ENCODE measurements at regions not wholly inside any gene's neighbourhood (a gene's known extent, or its start where the extent isn't known, plus 50 kb on each side); places are given as distances from the start of the nearest gene placed in this dataset.

DNA sequence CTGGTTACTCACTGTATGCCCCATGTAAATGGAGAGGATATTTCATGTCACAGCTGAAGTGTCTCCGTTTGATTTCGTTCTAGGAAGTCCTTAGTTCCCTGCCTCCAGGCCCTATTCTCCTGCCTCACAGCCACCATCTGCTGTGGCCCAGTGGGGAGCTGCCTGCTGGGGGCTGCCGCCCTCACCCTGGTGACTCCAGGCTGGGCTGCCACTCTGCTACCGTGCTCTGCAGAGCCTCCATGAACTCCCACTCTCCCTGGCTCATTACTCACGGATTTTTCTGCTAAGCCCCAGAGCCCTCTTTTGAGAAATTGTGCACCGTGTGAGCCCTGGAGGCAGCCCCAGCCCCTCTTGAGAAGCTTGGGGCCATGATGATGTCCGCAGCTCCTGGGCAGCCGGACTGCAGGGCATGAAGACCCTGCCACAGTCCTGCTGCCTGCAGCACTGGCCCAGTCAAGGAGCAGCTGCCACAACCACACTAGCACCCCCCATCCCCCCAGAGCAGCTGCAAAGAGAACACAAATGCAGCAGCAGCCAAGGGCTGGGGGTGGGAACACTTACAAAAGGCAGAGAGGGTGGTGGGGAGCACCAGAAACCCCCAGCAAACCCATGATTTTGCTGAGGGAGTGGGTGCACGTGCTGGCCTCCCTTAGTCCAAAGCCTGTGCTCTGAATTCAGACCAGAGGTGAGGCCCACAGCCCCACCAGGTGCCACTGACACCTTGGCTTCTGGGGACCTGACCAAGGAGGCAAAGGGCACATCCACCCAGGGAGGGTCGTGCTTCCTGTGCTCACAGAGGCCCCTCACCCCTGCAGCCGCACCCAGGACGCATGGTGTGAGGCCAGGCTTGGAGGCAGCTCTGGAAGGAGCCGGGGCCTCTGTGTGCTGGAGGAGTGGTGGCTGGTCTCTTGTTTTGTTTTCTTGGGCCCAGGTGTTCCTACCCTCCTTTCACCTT is 270.2 kb upstream of the RAB6C start:
- H3K4me3 ChIP-seq (replicated peaks in 1 of 4; ENCODE audit: control extremely low read depth in 1 of 4, insufficient read depth in 1 of 4, low read depth in 3 of 4, low read length in 4 of 4) = no peak overlapping the region
- no peak overlapping the region for H3K4me2 ChIP-seq (ENCODE audit: extremely low read depth, insufficient read depth, low read length)
- H3K4me1 ChIP-seq (ENCODE audit: control insufficient read depth, extremely low read depth, insufficient read depth, low read length) = no peaks in the 10 kb centered on the region
- H4K20me1 ChIP-seq (ENCODE audit: control insufficient read depth, extremely low read depth, insufficient read depth, low read length) = no peaks in the 10 kb centered on the region
- TF ChIP-seq, protein P1, sequence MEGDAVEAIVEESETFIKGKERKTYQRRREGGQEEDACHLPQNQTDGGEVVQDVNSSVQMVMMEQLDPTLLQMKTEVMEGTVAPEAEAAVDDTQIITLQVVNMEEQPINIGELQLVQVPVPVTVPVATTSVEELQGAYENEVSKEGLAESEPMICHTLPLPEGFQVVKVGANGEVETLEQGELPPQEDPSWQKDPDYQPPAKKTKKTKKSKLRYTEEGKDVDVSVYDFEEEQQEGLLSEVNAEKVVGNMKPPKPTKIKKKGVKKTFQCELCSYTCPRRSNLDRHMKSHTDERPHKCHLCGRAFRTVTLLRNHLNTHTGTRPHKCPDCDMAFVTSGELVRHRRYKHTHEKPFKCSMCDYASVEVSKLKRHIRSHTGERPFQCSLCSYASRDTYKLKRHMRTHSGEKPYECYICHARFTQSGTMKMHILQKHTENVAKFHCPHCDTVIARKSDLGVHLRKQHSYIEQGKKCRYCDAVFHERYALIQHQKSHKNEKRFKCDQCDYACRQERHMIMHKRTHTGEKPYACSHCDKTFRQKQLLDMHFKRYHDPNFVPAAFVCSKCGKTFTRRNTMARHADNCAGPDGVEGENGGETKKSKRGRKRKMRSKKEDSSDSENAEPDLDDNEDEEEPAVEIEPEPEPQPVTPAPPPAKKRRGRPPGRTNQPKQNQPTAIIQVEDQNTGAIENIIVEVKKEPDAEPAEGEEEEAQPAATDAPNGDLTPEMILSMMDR (conservative IDR thresholded peaks at IDR 0.05 in 1 of 2, IDR thresholded peaks at IDR 0.05 in 1 of 2; ENCODE audit: low read depth in 1 of 2, low read length in 2 of 2) = no peak
- no peak for TF ChIP-seq EZH2 (IDR thresholded peaks at IDR 0.05; ENCODE audit: low read length, missing control alignments)
- H2AFZ ChIP-seq (ENCODE audit: low read length) = no peak overlapping the region
- no peak for DNase-seq (ENCODE audit: low read depth in 2 of 2)
- no peaks in the 10 kb centered on the region for H3K9me3 ChIP-seq (ENCODE audit: control insufficient read depth, insufficient read depth, low read depth, low read length)
- H3K27me3 ChIP-seq (ENCODE audit: control insufficient read depth, insufficient read depth, low read length) = no peaks in the 10 kb centered on the region
- H3K36me3 ChIP-seq (ENCODE audit: control insufficient read depth, insufficient read depth, low read length) = no peaks in the 10 kb centered on the region
- H3K9ac ChIP-seq (ENCODE audit: insufficient read depth, low read length) = no peak overlapping the region
- H3K27ac ChIP-seq (ENCODE audit: insufficient read depth, low read length) = no peak overlapping the region
- no peaks in the 10 kb centered on the region for H3K79me2 ChIP-seq (ENCODE audit: control insufficient read depth, insufficient read depth, low read length)

DNA sequence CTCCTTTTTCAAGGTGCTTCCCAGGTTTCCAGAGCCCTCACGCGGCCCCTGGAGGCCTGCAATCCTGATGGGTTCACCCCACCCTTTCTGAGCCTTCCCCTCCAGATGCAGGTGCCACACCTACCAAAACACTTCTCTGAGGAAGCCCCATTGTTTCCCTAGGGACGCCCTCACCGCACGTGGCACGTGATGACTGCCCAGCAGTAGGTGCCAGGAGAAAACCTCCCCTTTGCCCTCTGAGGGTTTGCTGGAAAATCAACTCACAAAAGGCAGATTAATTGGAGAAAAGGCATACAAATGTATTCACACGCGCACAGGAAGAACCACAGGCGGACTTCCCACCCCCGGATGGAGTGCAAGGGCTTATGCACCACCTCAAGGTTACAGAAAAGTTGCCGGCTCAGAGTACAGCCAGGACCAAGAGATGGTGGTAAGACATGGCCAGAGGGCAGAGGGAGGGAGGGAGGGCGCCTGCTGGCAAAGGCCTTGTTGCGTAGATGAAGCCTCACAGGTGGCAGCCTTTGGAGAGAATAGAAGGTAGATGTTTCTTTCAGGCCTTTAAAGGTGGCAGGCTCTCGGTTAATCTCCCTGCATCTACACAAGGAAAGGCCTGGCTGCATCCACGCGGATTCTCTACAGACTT is 269.4 kb upstream of the RAB6C start:
- Histone ChIP-seq H3K4me3 (replicated peaks in 1 of 4; ENCODE audit: control extremely low read depth in 1 of 4, insufficient read depth in 1 of 4, low read depth in 3 of 4, low read length in 4 of 4) (no peak overlapping the region), H3K36me3 (ENCODE audit: control insufficient read depth, insufficient read depth, low read length) (no peaks in the 10 kb centered on the region), H2AFZ (ENCODE audit: low read length) (no peak overlapping the region), H3K9ac (ENCODE audit: insufficient read depth, low read length) (no peak overlapping the region), H3K27me3 (ENCODE audit: control insufficient read depth, insufficient read depth, low read length) (no peaks in the 10 kb centered on the region), H3K79me2 (ENCODE audit: control insufficient read depth, insufficient read depth, low read length) (no peaks in the 10 kb centered on the region), H3K4me1 (ENCODE audit: control insufficient read depth, extremely low read depth, insufficient read depth, low read length) (no peaks in the 10 kb centered on the region), H3K9me3 (ENCODE audit: control insufficient read depth, insufficient read depth, low read depth, low read length) (no peaks in the 10 kb centered on the region), H4K20me1 (ENCODE audit: control insufficient read depth, extremely low read depth, insufficient read depth, low read length) (no peaks in the 10 kb centered on the region), H3K27ac (ENCODE audit: insufficient read depth, low read length) (no peak overlapping the region), H3K4me2 (ENCODE audit: extremely low read depth, insufficient read depth, low read length) (no peak overlapping the region)
- TF ChIP-seq, protein P1 (conservative IDR thresholded peaks at IDR 0.05 in 1 of 2, IDR thresholded peaks at IDR 0.05 in 1 of 2; ENCODE audit: low read depth in 1 of 2, low read length in 2 of 2) = no peak
- no peak for TF ChIP-seq EZH2 (IDR thresholded peaks at IDR 0.05; ENCODE audit: low read length, missing control alignments)
- no peak for DNase-seq (ENCODE audit: low read depth in 2 of 2)

DNA sequence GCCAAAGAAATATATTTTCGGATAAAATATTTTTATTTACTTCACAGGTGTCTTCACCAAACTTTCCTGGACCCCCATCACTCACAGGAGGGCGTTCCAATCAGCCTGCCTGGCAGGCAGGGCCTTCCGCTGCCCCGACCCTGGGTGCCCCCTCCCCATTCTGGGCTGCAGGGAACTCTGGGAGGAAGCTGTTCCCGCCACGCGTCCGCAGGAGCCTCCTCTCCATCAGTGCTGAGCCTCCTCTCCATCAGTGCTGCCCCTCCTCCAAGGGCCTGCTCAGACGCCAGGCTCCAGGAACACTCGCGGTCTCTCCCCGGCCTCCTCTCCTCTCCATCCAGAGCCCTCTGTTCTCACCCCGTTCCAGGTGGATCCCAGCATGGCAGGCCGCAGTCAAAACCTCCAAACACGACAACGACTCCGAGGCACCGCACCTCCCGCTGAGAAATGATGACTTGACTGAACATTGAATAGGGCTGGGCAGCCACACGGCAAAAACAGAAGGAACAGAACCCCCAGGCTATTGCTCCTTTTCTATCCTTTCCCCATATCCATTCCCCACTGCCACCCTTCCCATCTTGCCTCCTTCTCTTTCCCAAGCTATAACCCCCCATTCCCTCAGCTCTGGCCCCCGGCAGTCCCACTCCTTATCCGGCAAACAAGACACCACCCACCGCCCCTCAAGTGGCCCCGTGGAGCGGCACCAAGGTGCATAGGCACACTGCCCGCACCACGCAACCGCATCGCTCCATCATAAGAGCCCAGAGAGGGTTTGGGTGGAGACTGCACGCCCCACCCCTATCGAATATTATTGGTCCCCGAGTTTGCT is 268.6 kb upstream of the RAB6C start:
- Histone ChIP-seq H3K9me3 (ENCODE audit: control insufficient read depth, insufficient read depth, low read depth, low read length) (no peaks in the 10 kb centered on the region), H2AFZ (ENCODE audit: low read length) (no peak overlapping the region), H3K9ac (ENCODE audit: insufficient read depth, low read length) (no peak overlapping the region), H3K4me2 (ENCODE audit: extremely low read depth, insufficient read depth, low read length) (no peak overlapping the region), H3K4me1 (ENCODE audit: control insufficient read depth, extremely low read depth, insufficient read depth, low read length) (no peaks in the 10 kb centered on the region), H4K20me1 (ENCODE audit: control insufficient read depth, extremely low read depth, insufficient read depth, low read length) (no peaks in the 10 kb centered on the region), H3K4me3 (replicated peaks in 1 of 4; ENCODE audit: control extremely low read depth in 1 of 4, insufficient read depth in 1 of 4, low read depth in 3 of 4, low read length in 4 of 4) (no peak overlapping the region), H3K79me2 (ENCODE audit: control insufficient read depth, insufficient read depth, low read length) (no peaks in the 10 kb centered on the region), H3K36me3 (ENCODE audit: control insufficient read depth, insufficient read depth, low read length) (no peaks in the 10 kb centered on the region), H3K27ac (ENCODE audit: insufficient read depth, low read length) (no peak overlapping the region), H3K27me3 (ENCODE audit: control insufficient read depth, insufficient read depth, low read length) (no peaks in the 10 kb centered on the region)
- DNase-seq (ENCODE audit: low read depth in 2 of 2) = no peak
- no peak for TF ChIP-seq EZH2 (IDR thresholded peaks at IDR 0.05; ENCODE audit: low read length, missing control alignments)
- TF ChIP-seq, protein P1 (conservative IDR thresholded peaks at IDR 0.05 in 1 of 2, IDR thresholded peaks at IDR 0.05 in 1 of 2; ENCODE audit: low read depth in 1 of 2, low read length in 2 of 2) = no peak
